GM21737 (cell line): ENCODE measurements at regions not wholly inside any gene's neighbourhood (a gene's known extent, or its start where the extent isn't known, plus 50 kb on each side); places are given as distances from the start of the nearest gene placed in this dataset.
A peak's percentile ranks its signal among the peaks of the same experiment; 100 is the strongest.
"Not testable (repeated sequence)": the region's sequence is repeated elsewhere in the genome, so short reads cannot be mapped to it uniquely, and the experiment has no call there.

Experiments used
- ATAC-seq: cut with Tn5 transposase; IDR thresholded peaks from one replicate; pipeline ENCODE4 v1.9.1; 2021; ENCODE audit warnings: mild to moderate bottlenecking, moderate library complexity; ENCODE audit not compliant: unreplicated experiment

DNA sequence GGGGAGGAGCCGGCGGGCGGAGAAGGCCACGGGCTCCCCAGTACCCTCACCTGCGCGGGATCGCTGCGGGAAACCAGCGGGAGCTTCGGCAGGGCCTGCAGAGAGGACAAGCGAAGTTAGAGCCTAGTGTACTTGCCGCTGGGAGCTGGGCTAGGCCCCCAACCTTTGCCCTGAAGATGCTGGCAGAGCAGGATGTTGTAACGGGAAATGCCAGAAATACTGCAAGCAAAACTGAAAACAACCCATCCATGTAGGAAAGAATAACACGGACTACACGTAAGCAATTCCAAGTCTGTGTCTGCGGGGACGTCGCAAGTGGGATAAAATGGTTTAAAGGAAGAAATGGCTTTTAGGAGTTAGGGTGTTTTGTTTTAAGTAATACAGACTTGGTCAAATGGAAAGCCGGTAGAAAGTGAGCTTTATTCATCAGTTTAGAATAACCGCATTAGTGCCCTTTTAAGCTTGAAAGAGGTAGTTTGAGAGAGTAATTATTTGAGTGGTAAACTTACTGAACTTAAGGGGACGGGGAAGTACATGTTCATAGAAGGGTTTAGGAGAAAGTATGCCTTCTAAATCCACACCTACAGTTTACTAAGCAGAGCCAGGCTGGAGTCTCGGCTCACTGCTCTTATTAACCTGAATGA, 121.3 kb upstream of the NIPA1 start:
- ATAC-seq, result peak; percentile 14

DNA sequence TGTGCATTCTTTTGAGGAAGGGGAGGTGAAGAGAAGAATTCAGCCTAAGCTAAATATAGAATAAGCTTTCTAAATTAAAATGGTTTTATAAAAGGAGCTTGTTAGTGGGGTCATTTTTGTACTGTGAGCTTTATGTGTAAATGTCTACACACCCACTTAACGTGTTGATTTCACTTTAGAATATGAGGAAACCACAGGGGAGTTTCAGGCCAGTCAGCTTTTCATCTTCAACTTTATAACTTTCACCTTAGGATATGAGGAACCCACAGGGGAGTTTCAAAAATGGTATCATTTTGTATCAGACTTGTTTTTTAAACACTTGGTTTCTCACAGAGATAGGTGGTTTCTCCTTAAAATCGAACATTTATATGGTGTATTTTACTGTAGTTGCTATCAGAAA, 120.7 kb upstream of the NIPA1 start:
- ATAC-seq, result not testable (repeated sequence)

DNA sequence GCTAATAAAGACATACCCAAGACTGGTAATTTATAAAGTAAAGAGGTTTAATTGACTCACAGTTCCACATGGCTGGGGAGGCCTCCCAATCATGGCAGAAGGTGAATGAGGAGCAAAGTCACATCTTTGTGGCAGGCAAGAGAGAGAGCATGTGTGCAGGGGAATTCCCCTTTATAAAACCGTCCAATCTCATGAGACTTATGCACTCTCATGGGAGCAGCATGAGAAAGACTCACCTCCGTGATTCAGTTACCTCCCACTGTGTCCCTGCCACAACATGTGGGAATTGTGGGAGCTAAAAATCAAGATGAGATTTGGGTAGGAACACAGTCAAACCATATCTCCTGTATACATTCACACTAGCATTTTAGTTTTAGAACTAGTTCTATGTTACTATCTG, 101.7 kb upstream of the NIPA1 start:
- not testable (repeated sequence) for ATAC-seq

GRCh38 chr15:22699881-22700280, 86.6 kb upstream of the NIPA1 start:
- not testable (repeated sequence) for ATAC-seq

- not testable (repeated sequence) for ATAC-seq
Measured at GRCh38 chr15:22710831-22711341, 75.6 kb upstream of the NIPA1 start.

DNA sequence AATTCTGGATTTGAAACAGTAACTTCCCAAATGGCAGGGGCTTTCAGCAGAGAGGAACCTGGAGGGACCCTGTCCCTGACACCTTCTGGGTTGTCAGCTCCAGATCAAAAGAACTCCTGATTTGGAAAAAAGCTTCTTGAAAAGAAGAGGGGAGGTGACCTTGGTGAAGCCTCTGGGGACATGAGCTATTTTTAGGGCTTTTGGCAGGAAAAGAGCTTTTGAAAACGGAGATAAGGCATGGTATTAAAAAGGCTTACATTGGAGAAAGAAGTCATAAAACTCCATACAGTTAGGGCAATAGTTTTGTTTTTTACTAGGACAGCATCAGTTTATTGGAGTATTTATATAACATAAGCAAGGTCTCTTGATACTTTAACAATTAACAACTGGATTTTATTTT, 72.5 kb upstream of the NIPA1 start:
- not testable (repeated sequence) for ATAC-seq

DNA sequence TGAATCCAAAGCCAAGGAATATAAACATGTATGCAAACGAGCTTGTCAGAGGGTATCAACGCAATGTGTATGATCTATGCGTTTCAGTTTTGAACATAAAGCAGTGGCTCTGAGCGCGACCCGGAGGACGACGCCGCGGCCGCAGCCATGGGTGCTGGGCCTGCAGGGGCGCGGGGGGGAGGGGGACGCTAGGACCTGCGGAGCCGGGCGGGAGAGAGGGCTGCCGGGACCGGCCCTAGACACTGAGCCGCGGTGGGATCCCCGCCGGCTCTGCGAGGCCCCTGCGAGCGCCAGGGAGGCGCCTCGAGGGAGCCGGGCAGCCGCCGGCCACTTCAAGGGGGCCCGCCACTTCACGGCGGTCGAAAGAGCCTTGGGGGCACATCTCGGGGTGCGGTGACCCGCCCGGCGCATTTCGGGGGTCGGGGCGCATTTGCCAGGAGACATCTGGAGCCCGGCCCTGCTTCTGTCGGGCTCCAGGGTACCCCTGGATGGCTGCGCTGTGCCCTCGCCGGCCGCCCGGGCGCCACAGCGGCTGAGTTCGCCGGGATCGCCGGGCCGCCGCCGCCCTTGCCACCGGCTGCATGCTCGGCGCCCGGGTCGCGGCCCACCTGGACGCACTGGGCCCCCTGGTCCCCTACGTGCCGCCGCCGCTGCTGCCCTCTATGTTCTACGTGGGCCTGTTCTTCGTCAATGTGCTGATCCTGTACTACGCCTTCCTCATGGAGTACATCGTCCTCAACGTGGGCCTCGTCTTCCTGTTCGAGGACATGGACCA, 71.9 kb upstream of the NIPA1 start:
- not testable (repeated sequence) for ATAC-seq

- not testable (repeated sequence) for ATAC-seq
Measured at GRCh38 chr15:22715133-22715845, 71.2 kb upstream of the NIPA1 start.

GRCh38 chr15:22719980-22720379, 66.5 kb upstream of the NIPA1 start:
- not testable (repeated sequence) for ATAC-seq

DNA sequence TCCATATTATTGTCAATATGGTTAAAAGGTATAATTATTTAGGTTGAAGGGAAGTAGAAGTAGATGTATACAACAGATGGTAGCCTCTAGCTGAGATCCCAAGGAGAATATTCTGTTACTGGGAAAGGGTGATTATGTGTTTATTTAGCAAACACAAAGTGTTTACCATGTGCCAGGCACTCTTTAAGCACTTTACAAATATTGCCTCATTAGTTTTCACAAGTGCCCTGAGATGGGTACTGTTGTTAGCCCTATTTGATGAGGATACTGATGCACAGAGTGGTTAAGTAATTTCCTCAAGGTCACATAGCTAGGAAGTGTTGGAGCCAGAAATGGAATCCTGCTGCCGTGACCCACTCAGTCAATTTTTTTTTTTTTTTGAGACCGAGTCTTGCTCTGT, 60.3 kb upstream of the NIPA1 start:
- ATAC-seq, result not testable (repeated sequence)

GRCh38 chr15:22735067-22735466, 51.4 kb upstream of the NIPA1 start:
- ATAC-seq, result not testable (repeated sequence)

DNA sequence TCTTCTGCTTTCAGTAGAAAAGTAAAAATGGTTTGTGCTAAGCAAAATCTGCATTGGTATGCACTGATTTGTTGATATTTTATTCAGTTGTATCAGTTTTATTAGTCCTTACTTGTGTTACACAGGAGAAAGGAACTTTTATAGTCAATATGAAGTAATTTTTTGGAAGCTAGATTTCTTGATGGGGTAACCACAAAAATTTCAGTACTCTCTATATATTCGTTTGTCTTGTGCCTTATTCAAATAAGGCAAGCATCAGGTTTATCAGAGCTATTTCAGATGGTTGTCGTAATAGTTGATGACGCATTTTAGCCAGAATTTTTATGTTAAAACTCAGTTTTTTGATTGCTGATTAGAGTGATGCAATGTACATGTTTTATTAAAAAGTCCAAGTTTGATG, 50.7 kb upstream of the NIPA1 start:
- no peak for ATAC-seq

- not testable (repeated sequence) for ATAC-seq
Measured at GRCh38 chr15:22736200-22736599, 50.2 kb upstream of the NIPA1 start.
